HG02938 (cell line): ENCODE measurements at regions not wholly inside any gene's neighbourhood (a gene's known extent, or its start where the extent isn't known, plus 50 kb on each side); places are given as distances from the start of the nearest gene placed in this dataset.
"Not testable (repeated sequence)": the region's sequence is repeated elsewhere in the genome, so short reads cannot be mapped to it uniquely, and the experiment has no call there.

ENCODE experiments used
- ATAC-seq: cut with Tn5 transposase; IDR thresholded peaks from one replicate; pipeline ENCODE4 v1.9.1; 2021; ENCODE audit warnings: mild to moderate bottlenecking, moderate library complexity; ENCODE audit not compliant: unreplicated experiment

- no peak for ATAC-seq
These were observed 346.3 kb upstream of the UBE2E2 start for GRCh38 chr3:22856811-22857210.

GRCh38 chr3:22858486-22858885, 344.6 kb upstream of the UBE2E2 start:
- no peak for ATAC-seq

GRCh38 chr3:22859618-22860017, 343.5 kb upstream of the UBE2E2 start:
- no peak for ATAC-seq

- no peak for ATAC-seq
These were observed 341.7 kb upstream of the UBE2E2 start for GRCh38 chr3:22861426-22861825.

GRCh38 chr3:22862111-22862510, 341.0 kb upstream of the UBE2E2 start:
- ATAC-seq: no peak

GRCh38 chr3:22882834-22883233, 320.3 kb upstream of the UBE2E2 start:
- not testable (repeated sequence) for ATAC-seq

- ATAC-seq: no peak
These were observed 318.1 kb upstream of the UBE2E2 start for GRCh38 chr3:22885039-22885438.

- ATAC-seq: no peak
These were observed 317.4 kb upstream of the UBE2E2 start for GRCh38 chr3:22885574-22886341.

GRCh38 chr3:22886439-22887068, 316.6 kb upstream of the UBE2E2 start:
- ATAC-seq: no peak

- ATAC-seq: peak; percentile 62
These were observed 315.3 kb upstream of the UBE2E2 start for GRCh38 chr3:22887664-22888291.

- ATAC-seq: no peak
These were observed 310.0 kb upstream of the UBE2E2 start for GRCh38 chr3:22893101-22893500.

- ATAC-seq: no peak
These were observed 309.3 kb upstream of the UBE2E2 start for GRCh38 chr3:22893644-22894325.

- ATAC-seq: no peak
These were observed 308.3 kb upstream of the UBE2E2 start for GRCh38 chr3:22894865-22895264.

GRCh38 chr3:22895671-22896070, 307.5 kb upstream of the UBE2E2 start:
- no peak for ATAC-seq

- ATAC-seq: no peak
These were observed 304.6 kb upstream of the UBE2E2 start for GRCh38 chr3:22898558-22898957.

GRCh38 chr3:22899441-22899840, 303.7 kb upstream of the UBE2E2 start:
- ATAC-seq: no peak

GRCh38 chr3:22900296-22900695, 302.8 kb upstream of the UBE2E2 start:
- ATAC-seq: no peak

- ATAC-seq: no peak
These were observed 301.4 kb upstream of the UBE2E2 start for GRCh38 chr3:22901684-22902083.

- ATAC-seq: no peak
These were observed 295.9 kb upstream of the UBE2E2 start for GRCh38 chr3:22907161-22907780.

- ATAC-seq: no peak
These were observed 295.3 kb upstream of the UBE2E2 start for GRCh38 chr3:22907796-22908195.

GRCh38 chr3:22908989-22909507, 294.1 kb upstream of the UBE2E2 start:
- no peak for ATAC-seq
